ENCODE measurements at regions not wholly inside any gene's neighbourhood (a gene's known extent, or its start where the extent isn't known, plus 50 kb on each side); places are given as distances from the start of the nearest gene placed in this dataset.

DNA sequence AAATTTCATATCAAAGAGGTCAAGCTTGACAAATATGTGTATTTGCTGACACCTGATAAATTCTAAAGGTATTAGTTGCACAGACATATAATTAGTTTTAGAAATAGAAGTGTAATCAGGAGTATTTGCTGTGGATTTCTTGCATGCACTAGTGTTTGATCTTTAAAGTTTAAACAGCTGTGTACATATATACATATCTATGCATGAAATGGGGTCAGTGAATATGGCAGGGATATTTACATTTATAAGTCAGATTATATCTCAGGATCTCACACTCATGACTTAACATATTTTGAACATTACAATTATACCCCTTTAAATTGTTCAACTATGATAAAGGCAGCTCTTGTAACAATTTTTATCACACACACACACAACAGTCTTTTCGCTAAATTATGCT, 547.4 kb upstream of the ACTRT1 start:
- TF ChIP-seq, protein P1, sequence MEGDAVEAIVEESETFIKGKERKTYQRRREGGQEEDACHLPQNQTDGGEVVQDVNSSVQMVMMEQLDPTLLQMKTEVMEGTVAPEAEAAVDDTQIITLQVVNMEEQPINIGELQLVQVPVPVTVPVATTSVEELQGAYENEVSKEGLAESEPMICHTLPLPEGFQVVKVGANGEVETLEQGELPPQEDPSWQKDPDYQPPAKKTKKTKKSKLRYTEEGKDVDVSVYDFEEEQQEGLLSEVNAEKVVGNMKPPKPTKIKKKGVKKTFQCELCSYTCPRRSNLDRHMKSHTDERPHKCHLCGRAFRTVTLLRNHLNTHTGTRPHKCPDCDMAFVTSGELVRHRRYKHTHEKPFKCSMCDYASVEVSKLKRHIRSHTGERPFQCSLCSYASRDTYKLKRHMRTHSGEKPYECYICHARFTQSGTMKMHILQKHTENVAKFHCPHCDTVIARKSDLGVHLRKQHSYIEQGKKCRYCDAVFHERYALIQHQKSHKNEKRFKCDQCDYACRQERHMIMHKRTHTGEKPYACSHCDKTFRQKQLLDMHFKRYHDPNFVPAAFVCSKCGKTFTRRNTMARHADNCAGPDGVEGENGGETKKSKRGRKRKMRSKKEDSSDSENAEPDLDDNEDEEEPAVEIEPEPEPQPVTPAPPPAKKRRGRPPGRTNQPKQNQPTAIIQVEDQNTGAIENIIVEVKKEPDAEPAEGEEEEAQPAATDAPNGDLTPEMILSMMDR (IDR thresholded peaks at IDR 0.05): no peak
- TF ChIP-seq POLR2A (IDR thresholded peaks at IDR 0.05): no peak

All from heart left ventricle (tissue), 13 donors.